IPS DF 6.9 (cell line): ENCODE measurements at regions not wholly inside any gene's neighbourhood (a gene's known extent, or its start where the extent isn't known, plus 50 kb on each side); places are given as distances from the start of the nearest gene placed in this dataset.

Source experiments
- DNase-seq: peaks from one replicate; pipeline ENCODE4 v3.0.0-alpha.2; 2013; ENCODE audit warnings: low read depth, low spot score
- H3K27ac ChIP-seq: one replicate; pipeline ENCODE4 v1.5.1; 2013; ENCODE audit warnings: low read length, control low read depth
- H3K27me3 ChIP-seq: 2 replicates; pipeline ENCODE4 v1.6.1; 2013; ENCODE audit warnings: mild to moderate bottlenecking, low read length; ENCODE audit not compliant: control insufficient read depth, insufficient read depth
- H3K36me3 ChIP-seq: 2 replicates; pipeline ENCODE4 v1.6.1; 2013; ENCODE audit warnings: low read length; ENCODE audit not compliant: control insufficient read depth, insufficient read depth
- H3K4me1 ChIP-seq: 2 replicates; pipeline ENCODE4 v1.6.1; 2013; ENCODE audit warnings: low read length; ENCODE audit not compliant: control insufficient read depth, insufficient read depth
- H3K4me3 ChIP-seq: 2 replicates; pipeline ENCODE4 v1.5.1; 2013; ENCODE audit warnings: mild to moderate bottlenecking, low read length
- H3K9me3 ChIP-seq: 2 replicates; pipeline ENCODE4 v1.6.1; 2013; ENCODE audit warnings: low read length, inconsistent platforms; ENCODE audit not compliant: control insufficient read depth, insufficient read depth
- WGBS: extraction: QIAGEN DNeasy Blood & Tissue Kit; methylation state at CpG from one replicate; pipeline ENCODE4 v1.1.7; 2013; ENCODE audit warnings: mixed read lengths, missing lambda C conversion rate; ENCODE audit not compliant: insufficient read length, insufficient coverage; 5-methylcytosine and 5-hydroxymethylcytosine counted together

GRCh38 chr10:88212069-88212468 is 348.6 kb downstream of the PTEN start:
- H3K9me3 ChIP-seq, result no peaks in the 10 kb centered on the region
- no peaks in the 10 kb centered on the region for H3K4me1 ChIP-seq
- DNase-seq, result no peak
- H3K27me3 ChIP-seq, result no peaks in the 10 kb centered on the region
- H3K4me3 ChIP-seq, result no peak overlapping the region
- H3K27ac ChIP-seq, result no peak overlapping the region
- H3K36me3 ChIP-seq, result no peaks in the 10 kb centered on the region

- Histone ChIP-seq H3K9me3 (no peaks in the 10 kb centered on the region), H3K4me3 (no peak overlapping the region), H3K27ac (no peak overlapping the region), H3K4me1 (no peaks in the 10 kb centered on the region), H3K36me3 (no peaks in the 10 kb centered on the region), H3K27me3 (no peaks in the 10 kb centered on the region)
- no CpG with 5 or more reads among the region's 6 CpGs for WGBS
- DNase-seq, result no peak
Measured at GRCh38 chr10:88213065-88213605, 349.7 kb downstream of the PTEN start.

GRCh38 chr10:88216976-88217375 is 353.6 kb downstream of the PTEN start:
- Histone ChIP-seq H3K36me3 (no peaks in the 10 kb centered on the region), H3K9me3 (no peaks in the 10 kb centered on the region), H3K27ac (no peak overlapping the region), H3K4me1 (no peaks in the 10 kb centered on the region), H3K27me3 (no peaks in the 10 kb centered on the region), H3K4me3 (no peak overlapping the region)
- no peak for DNase-seq
- WGBS, result no CpG with 5 or more reads among the region's 3 CpGs

GRCh38 chr10:88218362-88218761 is 354.9 kb downstream of the PTEN start:
- Histone ChIP-seq H3K27me3 (no peaks in the 10 kb centered on the region), H3K4me1 (no peaks in the 10 kb centered on the region), H3K36me3 (no peaks in the 10 kb centered on the region), H3K4me3 (no peak overlapping the region), H3K27ac (no peak overlapping the region), H3K9me3 (no peaks in the 10 kb centered on the region)
- no CpG with 5 or more reads among the region's 3 CpGs for WGBS
- no peak for DNase-seq

- no peaks in the 10 kb centered on the region for H3K27me3 ChIP-seq
Measured at GRCh38 chr10:88219753-88220152, 356.3 kb downstream of the PTEN start.

GRCh38 chr10:88221010-88221973 is 357.9 kb downstream of the PTEN start:
- H3K36me3 ChIP-seq, result no peaks in the 10 kb centered on the region
- no peak overlapping the region for H3K27ac ChIP-seq
- H3K4me1 ChIP-seq, result no peaks in the 10 kb centered on the region
- no peak for DNase-seq
- H3K9me3 ChIP-seq, result no peaks in the 10 kb centered on the region
- H3K27me3 ChIP-seq, result no peaks in the 10 kb centered on the region
- H3K4me3 ChIP-seq, result no peak overlapping the region
- no CpG with 5 or more reads among the region's 6 CpGs for WGBS

More at GRCh38 chr10:88219753-88220152, 356.3 kb downstream of the PTEN start:
- Histone ChIP-seq H3K4me3 (no peak overlapping the region), H3K9me3 (no peaks in the 10 kb centered on the region), H3K4me1 (no peaks in the 10 kb centered on the region), H3K27ac (no peak overlapping the region), H3K36me3 (no peaks in the 10 kb centered on the region)
- no CpG with 5 or more reads among the region's 2 CpGs for WGBS
- no peak for DNase-seq

- no peaks in the 10 kb centered on the region for H3K4me1 ChIP-seq
- no peaks in the 10 kb centered on the region for H3K9me3 ChIP-seq
- no peaks in the 10 kb centered on the region for H3K27me3 ChIP-seq
- no peak for DNase-seq
- no peaks in the 10 kb centered on the region for H3K36me3 ChIP-seq
- WGBS, result no CpG with 5 or more reads among the region's 1 CpG
- no peak overlapping the region for H3K4me3 ChIP-seq
- no peak overlapping the region for H3K27ac ChIP-seq
Measured at GRCh38 chr10:88222881-88223280, 359.5 kb downstream of the PTEN start.
